AG09319 (cell line): ENCODE measurements at regions not wholly inside any gene's neighbourhood (a gene's known extent, or its start where the extent isn't known, plus 50 kb on each side); places are given as distances from the start of the nearest gene placed in this dataset.

Source experiments
- DNase-seq: peaks from one replicate; pipeline ENCODE4 v3.0.0-alpha.2; 2010; ENCODE audit warnings: low read depth; ENCODE audit errors: extremely low read depth
- TF ChIP-seq, protein P1 (sequence below): IDR thresholded peaks from 2 replicates; pipeline ENCODE4 v1.5.1; 2011; ENCODE audit warnings: low read depth, mild to moderate bottlenecking, inconsistent platforms, low read length, moderate library complexity

DNA sequence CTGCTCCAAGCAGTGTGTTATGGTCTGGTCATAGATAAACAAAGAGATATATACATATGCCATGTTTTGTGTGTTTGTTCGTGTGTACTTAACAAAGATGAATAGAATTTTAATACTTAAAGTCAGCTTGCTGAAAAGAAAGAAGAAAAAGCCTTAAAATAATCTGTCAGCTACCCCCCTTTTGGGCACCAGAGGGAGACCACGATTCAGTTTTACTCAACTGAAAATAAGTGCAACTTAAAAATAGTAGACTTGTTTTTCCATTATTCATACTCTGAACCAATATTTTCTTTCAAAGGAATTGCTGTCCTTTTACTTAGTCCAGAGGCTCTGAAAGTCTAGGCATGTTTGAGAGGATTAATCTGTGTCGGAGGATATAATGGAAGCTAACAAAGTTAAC lies 181.7 kb upstream of the AGTR2 start:
- DNase-seq = no peak
- TF ChIP-seq, protein P1, sequence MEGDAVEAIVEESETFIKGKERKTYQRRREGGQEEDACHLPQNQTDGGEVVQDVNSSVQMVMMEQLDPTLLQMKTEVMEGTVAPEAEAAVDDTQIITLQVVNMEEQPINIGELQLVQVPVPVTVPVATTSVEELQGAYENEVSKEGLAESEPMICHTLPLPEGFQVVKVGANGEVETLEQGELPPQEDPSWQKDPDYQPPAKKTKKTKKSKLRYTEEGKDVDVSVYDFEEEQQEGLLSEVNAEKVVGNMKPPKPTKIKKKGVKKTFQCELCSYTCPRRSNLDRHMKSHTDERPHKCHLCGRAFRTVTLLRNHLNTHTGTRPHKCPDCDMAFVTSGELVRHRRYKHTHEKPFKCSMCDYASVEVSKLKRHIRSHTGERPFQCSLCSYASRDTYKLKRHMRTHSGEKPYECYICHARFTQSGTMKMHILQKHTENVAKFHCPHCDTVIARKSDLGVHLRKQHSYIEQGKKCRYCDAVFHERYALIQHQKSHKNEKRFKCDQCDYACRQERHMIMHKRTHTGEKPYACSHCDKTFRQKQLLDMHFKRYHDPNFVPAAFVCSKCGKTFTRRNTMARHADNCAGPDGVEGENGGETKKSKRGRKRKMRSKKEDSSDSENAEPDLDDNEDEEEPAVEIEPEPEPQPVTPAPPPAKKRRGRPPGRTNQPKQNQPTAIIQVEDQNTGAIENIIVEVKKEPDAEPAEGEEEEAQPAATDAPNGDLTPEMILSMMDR = no peak; the same call in 1 of the 2 replicates

DNA sequence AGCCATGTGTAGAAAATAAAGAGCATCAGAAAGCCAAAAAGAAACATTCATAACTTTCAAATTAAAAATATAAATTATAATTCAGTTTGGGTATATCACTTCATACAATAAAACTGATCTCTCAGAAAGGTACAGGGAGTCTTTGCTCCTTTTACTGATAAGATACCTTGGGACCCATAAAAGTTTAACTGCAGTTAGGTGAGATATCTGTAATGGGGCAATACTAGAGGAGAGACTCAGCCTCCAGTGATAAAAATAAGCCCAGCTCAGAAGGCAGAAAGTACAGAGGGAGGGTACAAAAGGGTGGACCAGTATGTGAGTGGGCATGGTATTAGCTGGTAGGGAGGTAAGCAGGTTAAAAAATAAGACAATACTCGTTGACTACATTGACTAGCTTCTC lies 180.9 kb upstream of the AGTR2 start:
- TF ChIP-seq, protein P1 = no peak
- no peak for DNase-seq

DNA sequence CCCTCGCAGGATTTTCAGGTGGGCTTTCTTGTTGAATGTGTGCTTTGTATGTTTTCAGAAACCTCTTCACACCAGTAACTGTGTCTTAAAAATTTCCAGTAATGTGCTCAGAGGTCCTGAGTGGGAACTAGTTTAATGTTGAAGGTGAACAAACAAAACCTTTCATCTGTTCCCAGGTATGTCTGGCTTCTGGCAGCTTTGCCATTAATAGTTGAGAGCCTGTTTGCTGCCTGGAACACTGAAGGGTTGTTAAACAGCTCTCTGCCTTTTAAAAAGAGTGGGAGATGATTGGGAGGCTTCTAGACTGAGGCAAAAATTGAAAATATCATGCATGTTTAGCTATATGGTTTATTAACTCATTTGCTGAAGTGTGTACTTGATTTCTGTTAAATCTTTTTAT lies 161.2 kb upstream of the AGTR2 start:
- TF ChIP-seq, protein P1 = no peak
- no peak for DNase-seq

DNA sequence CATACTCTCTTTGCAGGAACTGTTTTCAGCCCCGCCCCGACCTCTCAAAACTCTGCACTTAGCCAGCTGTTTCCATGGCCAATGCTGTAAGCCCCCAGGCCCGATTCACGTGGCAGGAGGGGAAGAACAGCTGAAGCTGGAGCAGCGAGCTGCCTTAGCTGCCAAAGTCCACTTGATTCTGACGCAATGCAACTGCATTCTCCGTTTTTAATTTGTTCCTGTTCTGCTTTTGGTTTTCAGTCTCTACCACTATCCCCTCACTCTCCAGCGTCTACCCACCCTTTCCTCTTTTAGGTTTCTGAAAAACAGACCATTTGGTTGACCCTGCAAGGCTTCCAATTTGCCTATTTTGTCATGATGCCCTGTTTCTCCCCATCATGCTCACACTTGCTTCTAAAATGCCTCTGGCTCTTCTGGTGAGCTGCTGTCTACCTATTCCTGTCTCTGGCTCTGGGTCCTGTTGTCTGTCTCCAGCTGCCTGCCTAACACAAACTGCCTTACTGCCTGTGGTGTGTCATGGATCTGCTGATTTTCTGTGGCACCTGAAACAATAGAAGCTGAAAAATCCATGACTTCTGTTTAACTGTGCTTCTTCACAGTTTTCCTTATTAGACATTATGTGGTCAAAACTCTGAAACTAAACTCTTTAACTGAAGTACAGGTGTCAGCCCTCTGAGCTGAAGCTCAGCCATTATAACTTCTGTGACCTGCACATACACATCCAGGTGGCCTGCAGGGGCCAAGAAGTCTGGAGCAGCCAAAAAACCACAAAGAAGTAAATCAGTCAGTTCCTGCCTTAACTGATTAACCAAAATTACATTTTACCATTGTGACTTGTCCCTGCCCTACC lies 160.5 kb upstream of the AGTR2 start:
- DNase-seq = no peak
- TF ChIP-seq, protein P1 = no peak

DNA sequence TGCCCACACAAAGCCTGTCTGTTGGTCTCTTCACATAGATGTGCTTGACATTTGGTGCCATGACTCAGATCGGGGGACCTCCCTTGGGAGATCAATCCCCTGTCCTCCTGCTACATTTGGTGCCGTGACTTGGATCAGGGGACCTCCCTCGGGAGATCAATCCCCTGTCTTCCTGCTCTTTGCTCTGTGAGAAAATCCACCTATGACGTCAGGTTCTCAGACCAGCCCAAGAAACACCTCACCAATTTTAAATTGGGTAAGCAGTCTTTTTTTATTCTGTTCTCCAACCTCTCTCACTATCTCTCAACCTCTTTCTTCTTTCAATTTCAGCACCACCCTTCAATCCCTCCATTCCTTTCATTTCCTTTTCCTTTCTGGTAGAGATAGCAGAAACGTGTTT lies 159.6 kb upstream of the AGTR2 start:
- DNase-seq = no peak
- TF ChIP-seq, protein P1 = no peak

DNA sequence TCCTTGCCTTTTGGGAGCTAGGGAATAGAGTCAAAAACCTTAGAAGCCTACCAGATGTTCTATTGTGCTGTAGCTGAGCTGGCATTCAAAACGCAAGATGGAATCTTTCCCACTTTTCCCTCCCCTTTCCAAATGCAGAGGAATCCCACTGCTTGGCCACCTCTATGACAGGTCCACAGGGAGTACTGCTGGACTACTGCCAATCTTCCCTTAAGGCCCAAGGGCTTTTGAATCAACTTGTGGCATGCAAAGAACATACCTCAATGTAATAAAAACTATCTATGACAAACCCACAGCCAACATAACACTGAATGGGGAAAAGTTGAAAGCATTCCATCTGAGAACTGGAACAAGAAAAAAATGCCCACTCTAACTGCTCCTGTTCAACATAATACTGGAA lies 139.2 kb upstream of the AGTR2 start:
- TF ChIP-seq, protein P1 = no peak
- no peak for DNase-seq
